SK-N-MC (cell line): ENCODE measurements at regions not wholly inside any gene's neighbourhood (a gene's known extent, or its start where the extent isn't known, plus 50 kb on each side); places are given as distances from the start of the nearest gene placed in this dataset.

Source experiments
- DNase-seq: peaks from one replicate; pipeline ENCODE4 v3.0.0-alpha.2; 2011; ENCODE audit warnings: low read depth, low spot score
- H3K27ac ChIP-seq: fragments of 200-600 bp; sonication (generic); 2 replicates; pipeline ENCODE4 v1.5.1; 2016; ENCODE audit warnings: mixed run types
- H3K36me3 ChIP-seq: fragments of 200-600 bp; sonication (generic); 2 replicates; pipeline ENCODE4 v1.6.1; 2017; ENCODE audit warnings: antibody characterized with exemption, low read length, mixed read lengths; ENCODE audit not compliant: insufficient read depth
- H3K4me3 ChIP-seq: fragments of 200-600 bp; sonication (generic); 2 replicates; pipeline ENCODE4 v1.5.1; 2016
- H3K9ac ChIP-seq: fragments of 200-600 bp; sonication (generic); 2 replicates; pipeline ENCODE4 v1.8.0; 2017; ENCODE audit warnings: mixed run types, mixed read lengths; ENCODE audit not compliant: insufficient read length
- H3K9me3 ChIP-seq: fragments of 200-600 bp; sonication (generic); 2 replicates; pipeline ENCODE4 v1.6.1; 2017; ENCODE audit warnings: low read depth, mild to moderate bottlenecking, antibody characterized with exemption, low read length, moderate library complexity, mixed read lengths
- EZH2 ChIP-seq: fragments of 200-600 bp; sonication (generic); IDR thresholded peaks from one replicate; pipeline ENCODE4 v1.6.1; 2017; ENCODE audit warnings: antibody characterized with exemption
- FOXP2 ChIP-seq: optimal IDR thresholded peaks from 2 replicates; pipeline ENCODE3; 2011; ENCODE audit warnings: mild to moderate bottlenecking, moderate library complexity; ENCODE audit not compliant: insufficient read depth; ENCODE audit errors: extremely low read length, control extremely low read depth
- POLR2AphosphoS5 ChIP-seq: IDR thresholded peaks from 2 replicates; pipeline ENCODE4 v1.6.1; 2012; ENCODE audit warnings: mild to moderate bottlenecking, low read depth, low read length, borderline replicate concordance

- Histone ChIP-seq H3K9me3 (no peaks in the 10 kb centered on the region), H3K27ac (no peak overlapping the region), H3K9ac (no peak overlapping the region), H3K4me3 (no peak overlapping the region), H3K36me3 (no peaks in the 10 kb centered on the region)
- no peak for DNase-seq
- TF ChIP-seq EZH2 (no peak), POLR2AphosphoS5 (no peak), FOXP2 (no peak)
These were observed 329.5 kb upstream of the CWC22 start for GRCh38 chr2:180336550-180336949.

- H3K4me3 ChIP-seq, result no peak overlapping the region
- no peak overlapping the region for H3K9ac ChIP-seq
- no peak overlapping the region for H3K27ac ChIP-seq
- no peak for DNase-seq
- no peaks in the 10 kb centered on the region for H3K9me3 ChIP-seq
- no peak for TF ChIP-seq FOXP2
- no peak for TF ChIP-seq POLR2AphosphoS5
- no peak for TF ChIP-seq EZH2
- H3K36me3 ChIP-seq, result no peaks in the 10 kb centered on the region
These were observed 327.4 kb upstream of the CWC22 start for GRCh38 chr2:180334514-180334913.

DNA sequence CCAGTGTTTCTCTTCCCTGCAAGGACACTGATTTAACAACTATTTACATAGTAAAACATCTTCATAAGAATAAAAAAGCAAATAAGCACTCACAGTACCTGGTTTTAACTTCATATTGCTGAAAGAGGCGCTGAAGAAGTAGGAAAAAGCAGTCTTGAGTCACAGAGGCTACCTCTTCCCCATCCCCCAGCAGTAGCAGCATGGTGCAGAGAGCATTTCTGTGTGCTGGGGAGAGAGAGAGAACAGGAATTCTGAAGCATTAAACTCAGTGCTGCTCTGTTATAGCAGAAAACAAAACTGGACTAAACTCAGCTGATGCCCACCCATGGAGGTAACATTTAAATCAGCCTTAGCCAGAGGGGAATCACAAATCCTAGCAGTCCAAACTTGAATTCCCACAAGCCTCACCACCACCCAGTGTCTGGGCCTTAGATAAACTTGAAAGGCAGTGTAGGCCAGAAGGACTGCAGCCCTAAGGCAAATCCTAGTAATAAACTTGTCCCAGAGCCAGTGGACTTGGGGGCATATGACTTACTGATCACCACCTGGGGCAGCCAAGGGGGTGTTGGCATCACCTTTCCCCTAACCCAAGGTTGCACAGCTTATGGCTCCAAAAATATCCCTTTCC is 321.8 kb upstream of the CWC22 start:
- Histone ChIP-seq H3K9ac (no peak overlapping the region), H3K36me3 (no peaks in the 10 kb centered on the region), H3K4me3 (no peak overlapping the region), H3K27ac (no peak overlapping the region), H3K9me3 (no peaks in the 10 kb centered on the region)
- no peak for DNase-seq
- TF ChIP-seq EZH2, result no peak
- no peak for TF ChIP-seq POLR2AphosphoS5
- TF ChIP-seq FOXP2, result no peak

DNA sequence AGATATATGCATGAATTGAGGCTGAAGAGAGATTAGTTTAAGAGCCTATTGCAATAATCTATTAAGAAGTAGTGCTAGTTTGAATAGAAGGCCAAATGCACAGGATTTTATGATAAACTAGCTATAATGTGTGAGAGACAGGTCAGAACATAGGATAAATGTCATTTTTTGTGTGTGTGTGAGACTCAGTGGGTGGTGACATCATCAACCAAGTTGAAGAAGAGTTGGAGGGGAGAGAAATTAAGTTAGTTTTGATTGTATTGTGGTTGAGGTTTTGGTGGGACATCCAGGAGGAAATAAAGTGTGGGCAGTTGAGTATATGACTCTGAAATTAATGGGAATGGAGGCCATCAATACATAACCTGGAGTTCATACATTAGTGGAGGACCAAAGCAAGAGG is 320.1 kb upstream of the CWC22 start:
- TF ChIP-seq EZH2 (no peak), FOXP2 (no peak), POLR2AphosphoS5 (no peak)
- H3K9ac ChIP-seq, result no peak overlapping the region
- H3K4me3 ChIP-seq, result no peak overlapping the region
- H3K9me3 ChIP-seq, result no peaks in the 10 kb centered on the region
- no peak for DNase-seq
- H3K27ac ChIP-seq, result no peak overlapping the region
- no peaks in the 10 kb centered on the region for H3K36me3 ChIP-seq

DNA sequence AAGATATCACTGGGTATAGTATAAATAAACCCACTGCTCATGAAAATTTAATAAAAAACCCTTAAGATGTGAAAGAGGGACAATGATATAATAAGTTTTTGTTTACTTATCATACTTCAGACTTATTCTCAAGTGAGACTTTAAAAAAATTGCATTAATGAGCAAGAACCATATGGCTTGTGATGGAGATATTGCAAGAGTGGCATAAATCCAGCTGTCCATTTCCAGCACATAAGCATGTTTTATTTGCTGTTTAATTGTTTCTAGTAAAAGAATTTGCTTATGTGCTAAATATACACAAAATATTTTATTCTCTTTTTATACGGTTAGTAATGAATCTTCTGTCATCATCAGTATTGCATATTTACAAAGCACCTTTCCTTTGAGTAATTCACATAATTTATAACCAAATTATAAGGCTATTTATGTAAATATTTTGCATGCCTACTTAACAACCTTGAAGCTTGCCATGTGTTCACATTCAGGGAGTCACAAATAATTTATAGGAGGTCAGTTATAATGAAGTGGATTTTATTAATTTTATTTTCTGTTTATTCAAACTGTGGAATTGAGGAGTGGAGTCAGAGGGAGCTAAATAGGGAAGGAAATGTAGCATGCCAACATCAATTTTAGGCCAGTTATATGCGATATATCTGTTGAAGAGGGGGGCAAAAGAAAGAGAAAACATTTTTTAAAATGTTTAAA is 318.5 kb upstream of the CWC22 start:
- Histone ChIP-seq H3K27ac (no peak overlapping the region), H3K36me3 (no peaks in the 10 kb centered on the region), H3K9me3 (no peaks in the 10 kb centered on the region), H3K9ac (no peak overlapping the region), H3K4me3 (no peak overlapping the region)
- TF ChIP-seq FOXP2, result no peak
- no peak for TF ChIP-seq POLR2AphosphoS5
- TF ChIP-seq EZH2, result no peak
- no peak for DNase-seq

- no peak overlapping the region for H3K27ac ChIP-seq
- H3K9me3 ChIP-seq, result no peaks in the 10 kb centered on the region
- H3K36me3 ChIP-seq, result no peaks in the 10 kb centered on the region
- no peak for TF ChIP-seq EZH2
- no peak for TF ChIP-seq POLR2AphosphoS5
- H3K9ac ChIP-seq, result no peak overlapping the region
- no peak for DNase-seq
- no peak overlapping the region for H3K4me3 ChIP-seq
These were observed 317.1 kb upstream of the CWC22 start for GRCh38 chr2:180324182-180324581.

DNA sequence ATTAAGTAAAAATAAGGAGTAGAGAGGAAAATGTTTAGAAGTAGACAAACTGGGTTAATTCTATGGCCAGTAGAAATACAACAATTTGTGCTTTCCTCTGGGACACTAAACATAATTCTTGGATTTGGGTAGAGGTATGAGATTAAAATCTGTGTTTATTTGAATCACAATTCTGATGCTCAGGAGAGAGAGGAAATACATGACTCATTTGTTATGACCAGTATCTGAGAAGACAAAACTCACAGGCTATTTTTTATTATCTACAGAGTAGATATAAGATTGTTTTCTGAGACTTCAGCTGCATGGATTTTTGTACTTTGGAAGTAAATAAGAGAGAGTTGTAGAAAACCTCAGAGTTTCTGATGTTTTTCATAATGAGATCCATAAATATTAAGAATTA is 315.7 kb upstream of the CWC22 start:
- TF ChIP-seq EZH2 (no peak), POLR2AphosphoS5 (no peak), FOXP2 (no peak)
- Histone ChIP-seq H3K9me3 (no peaks in the 10 kb centered on the region), H3K9ac (no peak overlapping the region), H3K4me3 (no peak overlapping the region), H3K36me3 (no peaks in the 10 kb centered on the region), H3K27ac (no peak overlapping the region)
- DNase-seq, result no peak

DNA sequence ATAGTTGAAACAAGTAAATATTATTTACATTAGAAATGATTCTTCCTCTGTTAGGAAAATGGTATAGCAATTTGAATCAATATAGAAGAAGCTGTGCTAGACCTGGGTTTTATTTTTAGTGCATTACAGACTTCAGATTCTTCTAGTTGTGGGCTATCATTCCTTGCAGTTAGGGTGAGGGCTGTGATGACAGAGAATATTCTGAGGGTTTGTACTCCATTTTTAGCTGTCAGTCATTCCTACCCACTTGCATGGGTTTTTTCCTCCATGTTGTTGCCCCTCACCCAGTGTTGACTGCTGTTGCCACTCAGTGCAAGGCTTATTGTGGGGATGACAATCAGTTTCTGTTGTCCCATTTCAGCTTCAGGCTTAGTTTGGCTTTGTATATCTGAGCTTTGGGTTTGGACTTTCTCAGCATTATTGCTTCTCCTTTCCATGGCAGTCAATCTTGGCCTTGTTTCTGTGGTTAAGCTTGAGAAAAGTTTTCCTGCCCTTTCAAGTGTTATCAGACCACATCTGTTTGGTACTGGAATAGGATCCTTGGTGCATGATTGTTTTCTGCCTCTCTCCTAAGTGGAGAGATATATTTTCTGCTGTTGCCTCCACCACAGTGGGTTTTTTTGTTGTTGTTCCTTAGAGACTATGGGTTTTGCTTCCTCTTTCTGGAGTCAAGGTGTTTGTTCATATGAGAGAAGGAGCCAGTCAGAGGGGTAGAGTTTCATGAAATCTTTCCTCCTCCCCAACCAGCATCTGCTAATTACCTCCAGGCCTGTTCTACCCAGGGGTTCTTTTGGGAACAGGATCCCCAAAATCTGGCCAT is 312.7 kb upstream of the CWC22 start:
- H3K9ac ChIP-seq, result no peak overlapping the region
- no peaks in the 10 kb centered on the region for H3K9me3 ChIP-seq

More for the DNA sequence above, 312.7 kb upstream of the CWC22 start:
- Histone ChIP-seq H3K27ac (no peak overlapping the region), H3K36me3 (no peaks in the 10 kb centered on the region), H3K4me3 (no peak overlapping the region)
- TF ChIP-seq EZH2, result no peak
- TF ChIP-seq FOXP2, result no peak
- TF ChIP-seq POLR2AphosphoS5, result no peak
- DNase-seq, result no peak
